ENCODE measurements at regions not wholly inside any gene's neighbourhood (a gene's known extent, or its start where the extent isn't known, plus 50 kb on each side); places are given as distances from the start of the nearest gene placed in this dataset.
"Not testable (repeated sequence)": the region's sequence is repeated elsewhere in the genome, so short reads cannot be mapped to it uniquely, and the experiment has no call there.

GRCh38 chrX:1053600-1053999 is 158.8 kb downstream of the CRLF2 start:
- not testable (repeated sequence) for DNase-seq

- DNase-seq: no peak
These were observed 159.4 kb downstream of the CRLF2 start for GRCh38 chrX:1053072-1053471.

- no peak for DNase-seq
These were observed 160.4 kb downstream of the CRLF2 start for GRCh38 chrX:1052021-1052420.

DNA sequence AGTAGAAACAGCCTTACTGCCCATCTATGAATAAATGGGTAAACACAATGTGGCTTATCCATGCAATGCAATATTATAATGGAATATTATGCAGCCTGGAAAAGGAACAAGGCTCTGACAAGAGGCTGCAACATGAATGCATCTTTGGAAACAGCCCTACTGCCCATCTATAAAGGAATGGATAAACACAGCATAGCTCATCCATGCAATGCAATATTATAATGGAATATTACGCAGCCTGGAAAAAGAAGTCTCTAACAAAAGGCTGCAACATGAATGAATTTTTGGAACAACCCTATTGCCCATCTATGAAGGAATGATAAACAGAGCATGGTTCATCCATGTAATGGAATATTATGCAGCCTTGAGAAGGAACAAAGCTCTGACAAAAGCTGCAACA is 161.0 kb downstream of the CRLF2 start:
- DNase-seq: no peak

DNA sequence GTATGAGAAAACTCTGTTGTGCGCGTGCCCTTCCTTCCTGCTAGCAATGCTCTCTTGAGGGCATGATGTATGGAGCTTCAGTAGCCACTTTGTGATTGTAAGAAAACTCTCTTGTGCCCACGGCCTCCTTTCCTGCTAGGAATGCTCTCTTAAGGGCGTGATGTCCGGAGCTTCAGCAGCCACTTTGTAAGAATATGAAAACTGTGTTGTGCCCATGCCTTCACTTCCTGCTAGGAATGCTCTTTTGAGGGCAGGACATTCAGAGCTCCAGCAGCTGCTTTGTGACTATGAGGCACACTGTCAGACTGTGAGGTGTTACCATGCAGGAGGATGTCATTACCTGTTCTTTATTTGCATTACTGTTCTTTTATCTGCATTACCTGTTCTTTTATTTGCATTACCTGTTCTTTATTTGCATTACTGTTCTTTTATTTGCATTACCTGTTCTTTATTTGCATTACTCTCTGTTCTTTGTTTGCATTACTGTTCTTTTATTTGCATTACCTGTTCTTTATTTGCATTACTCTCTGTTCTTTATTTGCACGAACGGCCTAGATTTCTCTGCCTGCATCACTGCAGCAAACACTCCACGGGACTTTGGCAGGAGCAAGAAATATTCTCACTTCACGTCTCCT is 166.7 kb downstream of the CRLF2 start:
- no peak for DNase-seq

GRCh38 chrX:1041091-1041490 is 171.4 kb downstream of the CRLF2 start:
- no peak for DNase-seq

DNA sequence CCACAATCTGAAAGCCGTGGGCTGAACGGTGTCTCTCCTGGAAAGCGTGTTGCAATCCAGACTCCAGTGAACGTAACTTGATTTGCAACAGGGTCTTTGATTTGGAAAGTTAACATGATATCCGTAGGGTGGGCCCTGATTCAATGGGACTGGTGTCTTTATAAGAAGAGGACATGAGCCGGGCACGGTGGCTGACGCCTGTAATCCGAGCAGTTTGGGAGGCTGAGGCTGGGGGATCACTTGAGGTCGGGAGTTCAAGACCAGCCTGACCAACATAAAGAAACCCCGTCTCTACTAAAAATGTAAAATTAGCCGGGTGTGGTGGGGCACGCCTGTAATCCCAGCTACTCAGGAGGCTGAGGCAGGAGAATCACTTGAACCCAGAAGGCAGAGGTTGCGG is 176.5 kb downstream of the CRLF2 start:
- not testable (repeated sequence) for DNase-seq

- DNase-seq: no peak
These were observed 177.2 kb downstream of the CRLF2 start for GRCh38 chrX:1035206-1035605.

DNA sequence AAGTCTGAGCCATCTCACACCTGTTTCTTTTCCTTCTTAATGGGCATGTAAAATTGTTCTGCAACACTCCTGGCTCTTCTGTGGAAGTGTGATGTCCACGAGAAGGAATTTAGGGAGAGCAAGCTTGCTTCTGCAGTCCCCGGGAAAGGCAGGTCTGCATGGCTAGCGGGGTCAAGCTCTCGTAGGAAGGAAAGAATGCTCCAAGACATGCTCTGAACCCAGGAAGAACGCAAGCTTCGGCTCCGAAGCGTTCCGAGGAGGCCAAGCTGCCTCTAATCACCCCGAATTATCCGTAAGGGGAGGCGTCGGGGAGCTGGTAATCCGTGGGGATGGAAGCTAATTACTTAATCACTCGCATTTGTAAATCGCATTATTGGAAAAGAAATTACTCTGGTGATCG is 177.7 kb downstream of the CRLF2 start:
- no peak for DNase-seq

GRCh38 chrX:1031521-1032430 is 180.7 kb downstream of the CRLF2 start:
- peak in 1 of 3 experiments; percentile 13 for DNase-seq

GRCh38 chrX:1029494-1029893 is 183.0 kb downstream of the CRLF2 start:
- DNase-seq: no peak

DNA sequence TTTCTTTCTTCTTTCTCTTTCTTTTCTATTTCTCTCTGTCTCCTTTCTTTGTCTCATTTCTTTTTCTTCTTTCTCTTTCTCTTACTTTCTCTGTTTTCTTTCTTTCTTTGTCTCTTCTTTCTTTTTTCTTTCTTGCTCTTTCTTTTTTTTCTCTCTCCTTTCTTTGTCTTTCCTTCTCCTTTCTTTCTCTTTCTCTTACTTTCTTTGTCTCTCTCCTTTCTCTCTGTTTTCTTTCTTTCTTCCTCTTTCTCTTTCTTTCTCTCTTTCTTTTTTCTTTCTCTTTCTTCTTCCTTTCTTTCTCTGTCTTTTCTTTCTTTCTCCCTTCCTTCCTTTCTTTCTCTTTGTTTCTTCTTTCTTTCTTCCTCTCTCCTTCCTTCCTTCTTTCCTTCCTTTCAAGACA is 184.8 kb downstream of the CRLF2 start:
- no peak for DNase-seq

DNA sequence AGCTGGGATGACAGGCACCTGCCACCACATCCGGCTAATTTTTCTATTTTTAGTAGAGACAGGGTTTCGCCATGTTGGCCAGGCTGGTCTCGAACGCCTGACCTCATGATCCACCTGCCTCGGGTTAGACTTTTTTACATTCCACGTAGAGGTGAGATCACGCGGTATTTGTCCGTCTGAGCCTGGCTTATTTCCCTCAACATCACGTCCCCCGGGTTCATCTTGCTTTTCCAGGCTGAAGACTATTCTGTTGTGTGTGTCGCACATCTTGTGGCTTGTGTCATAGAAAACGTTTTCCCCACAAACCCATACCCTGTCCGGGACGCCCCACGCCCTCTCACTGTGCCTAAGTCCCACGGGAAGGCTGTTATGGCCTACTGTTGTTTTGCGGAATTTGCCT is 185.3 kb downstream of the CRLF2 start:
- DNase-seq: no peak

- DNase-seq: no peak
These were observed 186.0 kb downstream of the CRLF2 start for GRCh38 chrX:1026263-1027015.

DNA sequence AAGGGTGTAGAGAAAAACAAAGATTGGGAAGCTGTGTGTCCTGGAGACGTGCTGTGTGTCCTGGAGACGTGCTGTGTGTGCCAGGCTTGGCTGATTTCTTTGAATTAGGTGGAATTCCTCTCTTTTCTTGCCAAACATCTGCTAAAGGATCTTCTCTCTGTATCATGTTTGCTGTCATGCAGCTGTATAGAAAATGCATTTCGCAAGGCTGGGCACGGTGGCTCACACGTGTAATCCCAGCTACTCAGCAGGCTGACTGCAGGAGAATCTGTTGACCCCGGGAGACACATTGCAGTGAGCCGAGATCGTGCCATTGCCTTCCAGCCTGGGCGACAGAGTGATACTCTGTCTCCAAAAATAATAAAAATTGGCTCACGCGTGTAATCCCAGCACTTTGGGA is 187.0 kb downstream of the CRLF2 start:
- no peak for DNase-seq

DNA sequence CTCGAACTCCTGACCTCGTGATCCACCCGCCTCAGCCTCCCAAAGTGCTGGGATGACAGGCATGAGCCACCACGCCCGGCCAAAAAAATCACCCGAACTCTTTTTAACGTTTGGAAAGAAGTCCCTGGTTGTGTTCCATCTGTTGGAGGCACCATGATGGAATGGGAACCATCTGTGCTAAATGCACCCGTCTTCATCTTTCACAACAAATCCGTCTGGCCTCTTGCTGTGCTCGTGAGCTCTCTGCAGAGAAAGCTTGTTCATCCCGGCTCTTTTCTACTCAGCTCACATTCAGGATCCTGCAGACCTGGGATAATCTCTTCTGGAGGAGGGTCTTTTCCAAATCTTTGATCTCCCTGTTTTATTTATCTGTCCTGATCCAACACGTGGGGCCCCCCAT is 188.8 kb downstream of the CRLF2 start:
- DNase-seq: no peak

GRCh38 chrX:1021314-1021993 is 191.0 kb downstream of the CRLF2 start:
- DNase-seq: not testable (repeated sequence)

DNA sequence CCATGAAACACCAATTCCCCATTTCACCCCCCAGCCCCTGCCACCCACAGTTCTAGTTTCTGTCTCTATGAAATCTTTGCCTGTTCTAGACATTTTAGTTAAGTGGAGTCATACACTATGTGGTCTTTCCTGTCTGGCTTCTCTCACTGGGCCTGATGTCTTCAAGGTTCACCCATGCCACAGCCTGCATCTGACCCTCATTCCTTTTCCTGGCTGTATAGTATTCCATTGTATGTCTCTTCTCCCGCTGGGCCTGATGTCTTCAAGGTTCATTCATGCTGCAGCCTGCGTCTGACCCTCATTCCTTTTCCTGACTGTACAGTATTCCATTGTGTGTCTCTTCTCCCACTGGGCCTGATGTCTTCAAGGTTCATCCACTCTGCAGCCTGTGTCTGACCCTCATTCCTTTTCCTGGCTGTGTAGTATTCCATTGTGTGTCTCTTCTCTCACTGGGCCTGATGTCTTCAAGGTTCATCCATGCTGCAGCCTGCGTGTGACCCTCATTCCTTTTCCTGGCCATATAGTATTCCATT is 191.7 kb downstream of the CRLF2 start:
- no peak for DNase-seq

- DNase-seq: not testable (repeated sequence)
These were observed 195.5 kb downstream of the CRLF2 start for GRCh38 chrX:1016926-1017325.

GRCh38 chrX:1016281-1016680 is 196.2 kb downstream of the CRLF2 start:
- DNase-seq: not testable (repeated sequence)

GRCh38 chrX:1012678-1013300 is 199.7 kb downstream of the CRLF2 start:
- DNase-seq: no peak

GRCh38 chrX:1011691-1012283 is 200.7 kb downstream of the CRLF2 start:
- no peak for DNase-seq
